GM20000 (cell line): ENCODE measurements at regions not wholly inside any gene's neighbourhood (a gene's known extent, or its start where the extent isn't known, plus 50 kb on each side); places are given as distances from the start of the nearest gene placed in this dataset.

Experiments used
- DNase-seq: peaks from one replicate; pipeline ENCODE4 v3.0.0; 2012; ENCODE audit warnings: low spot score
- TF ChIP-seq, protein P1 (sequence below): IDR thresholded peaks from 2 replicates; pipeline ENCODE4 v1.5.1; 2012; ENCODE audit warnings: mild to moderate bottlenecking, control low read depth; ENCODE audit errors: extremely low read depth, missing control alignments

DNA sequence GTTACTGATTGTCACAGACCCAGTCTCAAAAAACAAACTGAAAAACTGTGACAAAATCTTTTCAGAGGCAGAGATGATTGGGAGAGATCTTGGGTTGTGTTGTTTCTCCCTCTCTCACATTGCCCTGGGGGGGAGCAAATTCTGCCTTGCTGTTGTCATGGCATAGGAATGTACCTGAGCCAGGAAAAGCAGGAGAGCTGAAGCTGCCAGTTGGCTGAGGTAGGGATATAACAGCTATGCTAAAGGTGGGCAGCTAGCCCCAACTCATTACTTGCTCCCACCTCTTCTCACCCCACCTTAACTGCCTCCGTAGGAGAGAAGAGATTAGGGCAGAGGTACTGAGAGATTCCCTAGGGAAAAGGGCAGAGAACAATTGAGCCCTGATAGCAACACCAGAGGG is 299.3 kb downstream of the OSR1 start:
- TF ChIP-seq, protein P1, sequence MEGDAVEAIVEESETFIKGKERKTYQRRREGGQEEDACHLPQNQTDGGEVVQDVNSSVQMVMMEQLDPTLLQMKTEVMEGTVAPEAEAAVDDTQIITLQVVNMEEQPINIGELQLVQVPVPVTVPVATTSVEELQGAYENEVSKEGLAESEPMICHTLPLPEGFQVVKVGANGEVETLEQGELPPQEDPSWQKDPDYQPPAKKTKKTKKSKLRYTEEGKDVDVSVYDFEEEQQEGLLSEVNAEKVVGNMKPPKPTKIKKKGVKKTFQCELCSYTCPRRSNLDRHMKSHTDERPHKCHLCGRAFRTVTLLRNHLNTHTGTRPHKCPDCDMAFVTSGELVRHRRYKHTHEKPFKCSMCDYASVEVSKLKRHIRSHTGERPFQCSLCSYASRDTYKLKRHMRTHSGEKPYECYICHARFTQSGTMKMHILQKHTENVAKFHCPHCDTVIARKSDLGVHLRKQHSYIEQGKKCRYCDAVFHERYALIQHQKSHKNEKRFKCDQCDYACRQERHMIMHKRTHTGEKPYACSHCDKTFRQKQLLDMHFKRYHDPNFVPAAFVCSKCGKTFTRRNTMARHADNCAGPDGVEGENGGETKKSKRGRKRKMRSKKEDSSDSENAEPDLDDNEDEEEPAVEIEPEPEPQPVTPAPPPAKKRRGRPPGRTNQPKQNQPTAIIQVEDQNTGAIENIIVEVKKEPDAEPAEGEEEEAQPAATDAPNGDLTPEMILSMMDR = no peak
- DNase-seq = no peak

DNA sequence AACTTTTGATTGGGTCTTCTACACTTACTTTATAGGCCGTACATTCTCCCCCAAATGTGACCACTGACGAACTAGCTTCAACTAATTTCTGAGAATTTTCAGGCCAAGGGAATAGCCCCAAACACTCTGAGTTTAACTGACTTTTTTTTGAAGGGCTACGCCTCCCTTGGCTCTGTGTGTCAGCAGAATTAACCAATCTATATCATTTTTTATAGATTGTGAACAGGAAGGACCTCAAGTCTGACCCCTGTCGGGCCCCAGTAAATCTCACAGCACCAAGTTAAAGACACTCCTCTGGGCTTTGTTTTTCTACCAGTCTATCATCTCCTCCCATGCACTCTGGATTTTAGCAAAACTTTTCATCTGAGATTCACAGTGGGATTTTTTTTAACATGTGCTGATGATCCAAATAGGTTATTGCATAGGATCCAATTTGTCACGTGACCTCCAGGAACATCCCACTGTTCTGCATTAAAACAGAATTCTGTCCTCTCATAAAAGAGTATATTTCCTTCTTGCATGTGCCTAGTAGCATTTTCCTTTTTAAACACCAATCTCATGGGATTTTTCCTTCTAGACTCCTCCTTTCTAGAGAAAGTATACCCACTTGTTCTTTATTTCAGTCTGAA is 307.1 kb downstream of the OSR1 start:
- no peak for DNase-seq
- TF ChIP-seq, protein P1 = no peak

DNA sequence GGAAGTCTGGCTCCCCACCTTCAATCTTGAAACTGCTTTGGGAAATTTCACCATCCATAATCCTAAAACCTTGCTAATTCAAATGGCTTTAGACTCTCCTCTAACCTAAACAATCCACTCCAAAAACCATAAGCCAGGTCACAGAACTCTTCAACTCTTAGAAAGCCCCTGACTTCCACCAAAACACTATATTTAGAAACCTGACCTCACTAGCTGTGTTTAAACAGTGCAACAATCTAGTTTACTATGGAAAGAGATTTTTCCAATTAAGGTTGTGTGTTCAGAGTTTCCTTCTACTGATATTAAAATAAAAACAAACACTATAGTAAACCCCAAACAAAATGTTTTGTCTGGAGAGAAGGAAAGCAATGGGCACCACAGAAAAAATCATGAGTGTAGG is 308.1 kb downstream of the OSR1 start:
- TF ChIP-seq, protein P1 = no peak
- DNase-seq = no peak

GRCh38 chr2:19048593-19049266 is 309.7 kb downstream of the OSR1 start:
- DNase-seq = no peak
- TF ChIP-seq, protein P1 = no peak

GRCh38 chr2:19046986-19047780 is 311.2 kb downstream of the OSR1 start:
- TF ChIP-seq, protein P1 = no peak
- DNase-seq = peak; percentile 15

- TF ChIP-seq, protein P1 = no peak
These were observed 313.3 kb downstream of the OSR1 start for GRCh38 chr2:19045151-19045550.

GRCh38 chr2:19043893-19044292 is 314.5 kb downstream of the OSR1 start:
- DNase-seq = no peak
- TF ChIP-seq, protein P1 = no peak

More at GRCh38 chr2:19045151-19045550, 313.3 kb downstream of the OSR1 start:
- DNase-seq = no peak
